GM19324 (cell line): ENCODE measurements at regions not wholly inside any gene's neighbourhood (a gene's known extent, or its start where the extent isn't known, plus 50 kb on each side); places are given as distances from the start of the nearest gene placed in this dataset.
"Not testable (repeated sequence)": the region's sequence is repeated elsewhere in the genome, so short reads cannot be mapped to it uniquely, and the experiment has no call there.

Experiments
- ATAC-seq: cut with Tn5 transposase; IDR thresholded peaks from one replicate; pipeline ENCODE4 v1.9.1; 2021; ENCODE audit warnings: mild to moderate bottlenecking, moderate library complexity; ENCODE audit not compliant: unreplicated experiment, low FRiP score

GRCh38 chr14:85830549-85830948, 300.6 kb downstream of the FLRT2 start:
- not testable (repeated sequence) for ATAC-seq

GRCh38 chr14:85829601-85830000, 299.7 kb downstream of the FLRT2 start:
- ATAC-seq = not testable (repeated sequence)

GRCh38 chr14:85824526-85824925, 294.6 kb downstream of the FLRT2 start:
- no peak for ATAC-seq

GRCh38 chr14:85822236-85822635, 292.3 kb downstream of the FLRT2 start:
- no peak for ATAC-seq

GRCh38 chr14:85817430-85817829, 287.5 kb downstream of the FLRT2 start:
- no peak for ATAC-seq

- ATAC-seq = no peak
Measured at GRCh38 chr14:85813040-85813439, 283.1 kb downstream of the FLRT2 start.

- ATAC-seq = no peak
Measured at GRCh38 chr14:85811340-85811739, 281.4 kb downstream of the FLRT2 start.

GRCh38 chr14:85799668-85800067, 269.7 kb downstream of the FLRT2 start:
- no peak for ATAC-seq

GRCh38 chr14:85798856-85799255, 268.9 kb downstream of the FLRT2 start:
- ATAC-seq = no peak

GRCh38 chr14:85793533-85793932, 263.6 kb downstream of the FLRT2 start:
- ATAC-seq = no peak

- ATAC-seq = no peak
Measured at GRCh38 chr14:85789506-85789905, 259.6 kb downstream of the FLRT2 start.

- ATAC-seq = no peak
Measured at GRCh38 chr14:85788470-85789233, 258.7 kb downstream of the FLRT2 start.

GRCh38 chr14:85766295-85766694, 236.4 kb downstream of the FLRT2 start:
- ATAC-seq = no peak

GRCh38 chr14:85764822-85765221, 234.9 kb downstream of the FLRT2 start:
- ATAC-seq = no peak

GRCh38 chr14:85762526-85762925, 232.6 kb downstream of the FLRT2 start:
- no peak for ATAC-seq

GRCh38 chr14:85752175-85752574, 222.2 kb downstream of the FLRT2 start:
- ATAC-seq = no peak

- no peak for ATAC-seq
Measured at GRCh38 chr14:85744573-85744972, 214.6 kb downstream of the FLRT2 start.

- ATAC-seq = no peak
Measured at GRCh38 chr14:85732031-85732430, 202.1 kb downstream of the FLRT2 start.

GRCh38 chr14:85731186-85731585, 201.2 kb downstream of the FLRT2 start:
- no peak for ATAC-seq

- ATAC-seq = no peak
Measured at GRCh38 chr14:85728476-85729065, 198.6 kb downstream of the FLRT2 start.

GRCh38 chr14:85714069-85714468, 184.1 kb downstream of the FLRT2 start:
- ATAC-seq = no peak

- ATAC-seq = no peak
Measured at GRCh38 chr14:85711620-85712019, 181.7 kb downstream of the FLRT2 start.
